MCF 10A (cell line): ENCODE measurements at regions not wholly inside any gene's neighbourhood (a gene's known extent, or its start where the extent isn't known, plus 50 kb on each side); places are given as distances from the start of the nearest gene placed in this dataset.

Experiments used
- BruUV-seq: library from RNA; stranded (reverse); fragments of 400-500 nt; replicated peaks from 2 replicates; lab custom pipeline; 2021; lab: Mats Ljungman, UMichigan
- CTCF ChIA-PET: fragments of 300-600 bp; sonication (Branson Sonifier 250); formaldehyde crosslinking; extraction: SDS; loops from one replicate; lab custom pipeline; 2021; ENCODE audit warnings: antibody characterized with exemption, inconsistent platforms; lab: Yijun Ruan, JAX
- POLR2A ChIA-PET: fragments of 300-600, 350-650 bp; sonication (Branson Sonifier 250); formaldehyde crosslinking; extraction: SDS; loops from one replicate; lab custom pipeline; 2020; ENCODE audit warnings: antibody characterized with exemption, inconsistent platforms; lab: Yijun Ruan, JAX
- DNase-seq: peaks from one replicate; pipeline ENCODE4 v3.0.0-alpha.2; 2018; ENCODE audit not compliant: unreplicated experiment
- H3K27ac Mint-ChIP-seq: one replicate; pipeline ENCODE4 v1.8.0; 2022; ENCODE audit warnings: mild to moderate bottlenecking, low read depth, mixed read lengths; ENCODE audit not compliant: unreplicated experiment
- H3K27me3 Mint-ChIP-seq: one replicate; pipeline ENCODE4 v1.8.0; 2022; ENCODE audit warnings: mixed read lengths; ENCODE audit not compliant: insufficient read depth, unreplicated experiment
- H3K36me3 Mint-ChIP-seq: one replicate; pipeline ENCODE4 v1.8.0; 2022; ENCODE audit warnings: mild to moderate bottlenecking, moderate library complexity, mixed read lengths; ENCODE audit not compliant: insufficient read depth, unreplicated experiment
- H3K4me1 Mint-ChIP-seq: one replicate; pipeline ENCODE4 v1.8.0; 2022; ENCODE audit warnings: mixed read lengths; ENCODE audit not compliant: insufficient read depth, unreplicated experiment
- H3K4me3 Mint-ChIP-seq: one replicate; pipeline ENCODE4 v1.8.0; 2022; ENCODE audit warnings: mild to moderate bottlenecking, moderate library complexity, mixed read lengths; ENCODE audit not compliant: unreplicated experiment
- H3K9me3 Mint-ChIP-seq: one replicate; pipeline ENCODE4 v1.8.0; 2022; ENCODE audit warnings: mixed read lengths; ENCODE audit not compliant: unreplicated experiment
- CTCF ChIP-seq: fragments of 200-600 bp; IDR thresholded peaks from one replicate; pipeline ENCODE4 v1.8.0; 2022; ENCODE audit warnings: antibody characterized with exemption, mild to moderate bottlenecking; ENCODE audit not compliant: unreplicated experiment
- intact Hi-C: fragments of 100-400 bp; cut with micrococcal nuclease; formaldehyde crosslinking; loops from 2 replicates; pipeline ENCODE4 v1.14.1; 2022

- H3K27me3 Mint-ChIP-seq = no peaks in the 10 kb centered on the region
- DNase-seq = no peak
- CTCF ChIA-PET = no interaction called here
- H3K4me3 Mint-ChIP-seq = no peak overlapping the region
- intact Hi-C loops = no loop called here
- no peak for TF ChIP-seq CTCF
- no TSS peak for BruUV-seq
- POLR2A ChIA-PET = interaction anchor here (0.7 kb wide), 1 partner anchor 17 kb away, joined by 3 read pairs; no protein-coding TSS in a partner anchor
- H3K4me1 Mint-ChIP-seq = peaks cover 8% of the 10 kb centered on the region
- no peaks in the 10 kb centered on the region for H3K36me3 Mint-ChIP-seq
- H3K27ac Mint-ChIP-seq = no peak overlapping the region
- no peaks in the 10 kb centered on the region for H3K9me3 Mint-ChIP-seq
Measured at GRCh38 chr5:89473196-89473595, 590.2 kb upstream of the MEF2C start.

GRCh38 chr5:89471541-89471940 is 588.6 kb upstream of the MEF2C start:
- no peak for TF ChIP-seq CTCF
- Mint-ChIP-seq H3K27me3 (no peaks in the 10 kb centered on the region), H3K36me3 (no peaks in the 10 kb centered on the region), H3K4me1 (peaks cover 8% of the 10 kb centered on the region), H3K27ac (no peak overlapping the region), H3K9me3 (no peaks in the 10 kb centered on the region), H3K4me3 (no peak overlapping the region)
- intact Hi-C loops = no loop called here
- ChIA-PET POLR2A (no interaction called here), CTCF (no interaction called here)
- no TSS peak for BruUV-seq
- no peak for DNase-seq

- Mint-ChIP-seq H3K27ac (no peak overlapping the region), H3K36me3 (no peaks in the 10 kb centered on the region), H3K27me3 (no peaks in the 10 kb centered on the region), H3K4me3 (no peak overlapping the region), H3K9me3 (no peaks in the 10 kb centered on the region), H3K4me1 (peaks cover 8% of the 10 kb centered on the region)
- ChIA-PET CTCF (interaction anchor here (0.7 kb wide), 1 partner anchor 741 kb away, joined by 3 read pairs; no protein-coding TSS in a partner anchor), POLR2A (no interaction called here)
- no peak for DNase-seq
- no peak for TF ChIP-seq CTCF
- no TSS peak for BruUV-seq
- intact Hi-C loops = no loop called here
Measured at GRCh38 chr5:89471115-89471514, 588.1 kb upstream of the MEF2C start.

- TF ChIP-seq CTCF = no peak
- no peaks in the 10 kb centered on the region for H3K27me3 Mint-ChIP-seq
- ChIA-PET CTCF (interaction anchor here (0.7 kb wide), 1 partner anchor 741 kb away, joined by 3 read pairs; no protein-coding TSS in a partner anchor), POLR2A (no interaction called here)
- H3K36me3 Mint-ChIP-seq = no peaks in the 10 kb centered on the region
- intact Hi-C loops = no loop called here
- no TSS peak for BruUV-seq
- no peak overlapping the region for H3K27ac Mint-ChIP-seq
- H3K4me3 Mint-ChIP-seq = no peak overlapping the region
- DNase-seq = no peak
- no peaks in the 10 kb centered on the region for H3K9me3 Mint-ChIP-seq
- peaks cover 8% of the 10 kb centered on the region for H3K4me1 Mint-ChIP-seq
Measured at GRCh38 chr5:89470658-89471057, 587.7 kb upstream of the MEF2C start.
